GM19395 (cell line): ENCODE measurements at regions not wholly inside any gene's neighbourhood (a gene's known extent, or its start where the extent isn't known, plus 50 kb on each side); places are given as distances from the start of the nearest gene placed in this dataset.

ENCODE experiments used
- ATAC-seq: cut with Tn5 transposase; IDR thresholded peaks from one replicate; pipeline ENCODE4 v1.9.1; 2021; ENCODE audit warnings: mild to moderate bottlenecking, moderate library complexity; ENCODE audit not compliant: unreplicated experiment

- ATAC-seq: no peak
These were observed 57.1 kb downstream of the FAM181B start for GRCh38 chr11:82676483-82677094.

DNA sequence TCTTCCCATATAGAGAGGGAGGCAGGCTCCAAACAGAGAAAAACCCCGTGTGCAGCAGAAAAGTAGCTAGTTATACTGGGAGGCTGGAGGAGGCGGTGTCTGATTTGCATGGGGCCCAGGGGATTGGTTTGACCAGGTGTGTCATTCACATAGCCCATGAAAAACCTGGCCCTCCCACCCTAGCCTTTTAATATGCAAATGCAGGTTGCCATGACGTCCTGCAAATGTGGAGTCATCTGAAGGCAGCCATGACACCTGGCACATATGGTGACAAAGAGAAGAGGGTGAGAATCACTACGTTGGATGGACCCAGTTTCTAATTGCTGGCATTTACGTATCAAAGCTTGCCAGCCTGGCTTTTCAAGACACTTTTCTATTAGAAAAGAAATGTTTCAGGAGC lies 57.8 kb downstream of the FAM181B start:
- ATAC-seq: no peak

DNA sequence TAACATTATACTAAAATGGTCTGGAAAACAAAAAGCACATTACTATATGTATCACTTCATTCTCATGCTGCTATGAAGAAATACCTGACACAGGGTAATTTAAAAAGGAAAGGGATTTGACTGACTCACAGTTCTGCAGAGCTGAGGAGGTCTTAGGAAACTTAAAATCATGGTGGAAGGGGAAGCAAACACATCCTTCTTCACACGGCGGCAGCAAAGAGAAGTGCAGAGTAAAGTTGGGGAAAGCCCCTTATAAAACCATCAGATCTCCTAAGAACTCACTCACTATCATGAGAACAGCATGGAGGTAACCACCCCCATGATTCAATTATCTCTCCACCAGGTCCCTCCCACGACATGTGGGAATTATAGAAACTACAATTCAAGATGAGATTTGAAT lies 60.0 kb downstream of the FAM181B start:
- no peak for ATAC-seq

DNA sequence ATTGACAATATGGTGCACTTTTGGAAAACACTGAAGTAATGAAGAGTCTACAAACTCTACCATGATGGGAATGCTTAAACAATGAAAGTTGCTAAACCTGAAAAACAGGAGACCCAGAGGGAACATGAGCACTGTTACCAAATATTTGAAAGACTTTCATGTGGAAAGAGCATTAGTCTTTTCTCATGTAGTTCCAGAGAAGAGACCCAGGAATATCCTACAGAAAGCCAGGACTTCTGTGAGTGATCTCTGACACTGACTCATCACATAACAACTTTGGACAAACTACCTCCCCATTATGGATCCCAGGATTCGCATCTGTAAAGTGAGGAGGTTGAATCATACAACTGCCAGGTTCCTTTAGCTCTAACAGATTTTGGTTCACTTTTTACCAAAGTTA lies 62.2 kb downstream of the FAM181B start:
- ATAC-seq: no peak

- ATAC-seq: no peak
These were observed 70.1 kb downstream of the FAM181B start for GRCh38 chr11:82663535-82663934.

DNA sequence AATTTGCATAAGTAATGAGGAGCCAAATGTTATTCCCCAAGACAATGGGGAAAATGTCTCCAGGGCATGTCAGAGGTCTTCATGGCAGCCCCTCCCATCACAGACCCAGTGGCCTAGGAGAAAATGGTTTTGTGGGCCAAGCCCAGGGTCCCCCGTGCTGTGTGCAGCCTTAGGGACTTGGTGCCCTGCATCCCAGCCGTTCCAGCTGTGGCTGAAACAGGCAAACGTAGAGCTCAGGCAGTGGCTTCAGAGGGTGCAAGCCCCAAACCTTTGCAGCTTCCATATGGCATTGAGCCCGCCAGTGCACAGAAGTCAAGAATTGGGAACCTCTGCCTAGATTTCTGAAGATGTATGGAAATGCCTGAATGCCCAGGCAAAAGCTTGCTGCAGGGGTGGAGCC lies 79.9 kb downstream of the FAM181B start:
- ATAC-seq: no peak

GRCh38 chr11:82639251-82639650 lies 94.4 kb downstream of the FAM181B start:
- no peak for ATAC-seq

DNA sequence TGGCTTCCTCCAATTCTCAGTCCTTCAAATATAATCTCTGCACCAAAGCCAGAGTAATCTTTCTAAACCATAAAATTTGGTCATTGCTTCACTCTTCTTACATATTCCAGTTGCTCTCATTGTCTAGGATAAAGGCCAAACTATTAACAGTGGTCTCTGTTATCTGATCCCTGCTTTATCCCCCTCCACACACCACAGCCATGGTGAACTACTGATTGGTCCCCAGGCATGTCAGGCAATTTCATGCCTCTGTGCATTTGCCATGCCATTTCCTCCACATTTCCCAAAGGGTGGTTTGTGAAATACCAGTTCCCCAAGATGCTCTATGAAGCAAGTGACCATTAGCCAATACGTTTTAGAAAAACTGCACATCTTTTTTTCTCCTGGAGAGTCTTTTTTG lies 97.0 kb downstream of the FAM181B start:
- no peak for ATAC-seq

- ATAC-seq: no peak
These were observed 99.6 kb downstream of the FAM181B start for GRCh38 chr11:82634091-82634490.

DNA sequence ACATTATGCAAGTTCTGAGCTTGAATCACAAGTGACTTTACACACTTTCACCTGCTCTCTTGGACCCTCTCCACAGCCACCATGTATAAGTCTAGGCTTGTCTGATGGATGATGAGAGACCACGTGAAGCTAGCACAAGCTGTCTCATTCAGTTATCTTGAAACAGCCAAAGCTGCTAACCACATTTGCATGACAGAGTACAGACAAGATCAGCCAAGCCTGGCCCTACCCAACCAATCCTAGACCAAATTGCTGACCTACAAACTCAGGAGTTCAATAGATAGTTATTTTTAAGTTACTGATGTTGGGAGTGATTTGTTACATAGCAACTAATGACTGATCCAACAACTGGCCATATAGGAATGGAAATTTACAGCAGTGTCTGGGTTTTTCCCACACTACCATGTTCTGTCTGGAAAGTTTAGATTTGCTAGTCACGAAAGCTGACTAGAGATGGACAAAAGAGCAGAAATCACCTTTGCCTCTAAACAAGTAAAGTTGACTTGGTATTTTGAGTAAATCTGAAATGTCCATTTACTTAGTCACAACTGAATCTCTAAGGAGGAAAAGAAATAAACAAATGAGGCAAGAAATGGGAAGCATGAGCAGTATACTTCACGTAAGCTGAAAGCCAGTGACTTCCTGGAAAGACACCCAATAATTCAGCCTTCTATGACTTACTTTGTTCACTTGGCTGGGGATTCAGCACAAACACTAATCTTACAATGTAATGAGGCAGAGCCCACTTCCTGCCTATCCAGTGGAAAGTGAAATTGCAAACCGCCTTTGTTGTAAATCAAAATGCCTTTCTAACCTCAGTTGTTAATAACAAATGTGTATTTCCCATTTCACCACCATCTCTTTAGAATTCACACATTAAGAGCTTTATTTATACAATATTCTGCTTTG lies 101.7 kb downstream of the FAM181B start:
- peak; percentile 72 for ATAC-seq

- no peak for ATAC-seq
These were observed 123.0 kb downstream of the FAM181B start for GRCh38 chr11:82610671-82611070.

- no peak for ATAC-seq
These were observed 126.9 kb downstream of the FAM181B start for GRCh38 chr11:82606738-82607137.

GRCh38 chr11:82601711-82602110 lies 132.0 kb downstream of the FAM181B start:
- no peak for ATAC-seq

DNA sequence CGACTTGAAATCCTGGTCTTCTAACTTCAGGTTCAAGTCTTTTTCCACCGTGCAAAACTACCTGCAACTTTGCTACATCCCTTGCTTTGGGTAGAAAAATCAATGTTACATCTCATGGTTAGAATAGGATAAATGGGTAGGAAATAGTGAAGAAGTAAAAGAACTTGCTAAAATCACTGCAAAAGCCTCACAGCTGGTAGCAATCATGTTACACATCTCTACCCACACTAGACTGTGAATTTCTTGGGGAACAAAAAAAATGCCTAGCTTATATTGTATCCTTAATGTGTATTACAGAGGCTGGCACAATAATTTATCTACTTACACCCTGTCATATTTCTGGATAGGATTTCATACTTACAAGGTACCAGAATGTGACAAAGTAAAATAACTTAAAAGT lies 133.8 kb downstream of the FAM181B start:
- ATAC-seq: no peak

DNA sequence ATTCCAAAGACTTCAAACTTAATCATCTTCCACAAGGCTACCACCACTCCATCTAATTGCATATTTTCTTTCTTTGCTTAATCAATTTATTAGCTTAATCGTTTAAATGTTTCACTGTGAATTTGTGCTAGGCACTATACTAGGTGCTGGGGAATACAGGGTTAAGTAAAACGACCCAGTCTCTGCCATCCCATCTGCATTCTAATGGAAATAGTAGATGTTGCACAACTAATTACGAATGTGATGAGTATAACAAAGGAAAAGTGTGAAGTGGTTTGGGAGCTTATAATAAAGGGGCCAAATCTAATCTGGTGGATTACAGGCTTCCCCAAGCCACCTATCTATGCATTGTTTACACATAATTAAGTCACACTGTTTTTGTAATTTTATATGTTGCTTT lies 147.1 kb downstream of the FAM181B start:
- no peak for ATAC-seq

DNA sequence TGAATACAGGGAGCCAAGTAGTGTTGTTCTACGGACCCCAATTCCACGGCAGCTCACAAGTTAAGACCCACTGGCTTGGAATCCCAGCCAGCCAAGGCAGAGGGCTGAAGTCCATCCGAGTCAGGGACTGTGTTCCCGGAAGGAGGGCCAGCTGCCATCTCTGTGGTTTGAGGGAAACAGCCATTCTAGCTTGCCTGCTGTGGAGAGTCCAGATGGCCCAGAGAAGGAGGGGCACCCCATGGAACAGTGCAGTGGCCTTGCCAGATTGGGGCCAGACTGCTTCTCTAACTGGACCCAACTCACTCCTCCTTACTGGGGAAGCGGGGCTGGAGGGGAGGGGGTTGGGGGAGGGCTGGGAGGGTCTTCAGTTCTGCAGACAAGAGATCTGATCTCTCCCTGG lies 156.4 kb downstream of the FAM181B start:
- no peak for ATAC-seq

DNA sequence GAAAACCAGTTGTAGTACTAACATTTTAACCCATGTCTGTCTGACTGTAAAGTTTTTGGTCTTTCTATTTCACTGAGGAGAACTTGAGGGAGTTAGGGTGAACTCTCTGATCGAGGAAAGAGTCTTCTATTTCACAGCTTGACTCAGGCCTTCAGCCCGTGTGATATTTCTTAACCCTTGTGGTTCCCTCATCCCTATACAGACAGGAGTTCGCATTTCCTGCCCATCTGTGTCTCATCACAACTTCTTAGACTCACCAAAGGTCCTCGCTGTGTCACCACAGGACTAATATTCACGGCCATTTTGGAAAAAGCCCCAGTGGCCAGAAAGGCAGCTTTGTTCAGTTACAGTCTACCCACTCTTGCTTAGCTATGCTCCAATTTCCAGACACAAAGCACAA lies 172.8 kb downstream of the FAM181B start:
- no peak for ATAC-seq

GRCh38 chr11:82559609-82560008 lies 174.1 kb downstream of the FAM181B start:
- ATAC-seq: no peak

- peak; percentile 100 for ATAC-seq
These were observed 176.4 kb downstream of the FAM181B start for GRCh38 chr11:82557274-82557673.

DNA sequence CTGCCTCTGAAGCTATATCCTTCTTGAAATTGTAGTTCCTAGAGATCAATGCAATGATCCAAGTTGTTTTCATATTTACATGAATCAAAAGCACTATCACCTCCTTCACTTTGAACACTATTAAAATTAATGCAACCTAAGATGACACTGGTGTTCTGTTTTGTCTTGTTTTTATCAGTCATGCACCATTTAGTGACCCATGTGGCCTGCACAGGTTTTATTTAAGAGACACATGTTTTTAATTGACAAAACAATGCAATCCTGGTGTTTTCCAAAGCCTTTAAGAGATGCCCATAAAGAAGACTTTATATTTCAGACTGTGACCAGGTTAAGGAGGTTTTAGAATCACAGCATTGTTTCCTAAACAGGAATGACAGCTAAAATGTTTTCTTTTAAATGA lies 177.5 kb downstream of the FAM181B start:
- ATAC-seq: no peak

DNA sequence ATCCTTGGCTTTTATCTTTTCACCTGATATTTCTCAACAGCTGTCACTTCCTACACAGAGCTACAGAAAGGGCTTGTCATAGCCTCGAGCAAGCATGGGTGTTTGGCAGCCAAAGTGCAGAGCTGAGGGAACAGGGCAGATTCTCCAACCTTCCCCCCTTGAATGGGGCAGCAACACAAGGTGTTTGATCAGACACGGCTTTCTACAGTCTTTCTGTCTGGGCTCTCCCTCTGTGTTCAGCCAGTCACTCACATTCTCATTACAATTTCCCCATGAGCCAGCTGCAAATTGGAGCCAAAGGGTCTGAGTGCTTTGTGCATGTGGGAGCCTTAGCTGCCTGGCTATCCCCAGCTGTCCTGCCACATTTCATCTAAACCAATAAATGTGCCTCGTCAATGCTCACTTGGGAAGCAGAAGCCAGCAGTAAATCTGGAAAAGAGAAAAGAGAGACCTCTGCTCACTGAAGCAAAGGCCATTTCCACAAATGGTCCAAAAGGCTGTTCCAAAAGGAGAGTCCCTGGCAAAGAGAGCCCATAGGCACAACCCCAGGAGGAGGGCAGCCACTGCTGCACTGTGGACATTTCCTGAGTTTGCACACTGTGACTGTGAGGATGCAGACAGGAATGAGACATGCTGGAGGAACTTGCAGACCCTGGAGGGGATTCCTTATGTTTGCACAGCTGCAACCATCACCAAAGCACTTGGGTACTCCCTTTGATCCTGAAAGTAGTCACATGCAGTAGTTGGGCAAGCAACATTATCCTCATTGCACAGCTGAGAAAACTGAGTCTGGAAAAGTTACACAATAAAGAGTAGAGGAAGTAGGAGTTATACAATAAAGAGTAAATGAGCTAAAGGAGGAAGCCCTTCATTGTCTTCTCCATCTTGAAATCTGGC lies 186.8 kb downstream of the FAM181B start:
- no peak for ATAC-seq
